ENCODE measurements at regions not wholly inside any gene's neighbourhood (a gene's known extent, or its start where the extent isn't known, plus 50 kb on each side); places are given as distances from the start of the nearest gene placed in this dataset.

GRCh38 chr3:187833375-187833774 is 88.1 kb upstream of the BCL6 start:
- no peak overlapping the region for H3K9ac ChIP-seq (ENCODE audit: low read depth, low read length)
- H3K9me3 ChIP-seq (ENCODE audit: control insufficient read depth, insufficient read depth, low read length): no peaks in the 10 kb centered on the region

GRCh38 chr3:187833799-187834578 is 88.7 kb upstream of the BCL6 start:
- Histone ChIP-seq H3K4me1 (ENCODE audit: insufficient read depth, low read length) (no peaks in the 10 kb centered on the region), H3K36me3 (ENCODE audit: insufficient read depth, low read length) (peaks cover 2% of the 10 kb centered on the region; the same call in 1 of the 2 replicates), H3K9me3 (ENCODE audit: control insufficient read depth, insufficient read depth, low read length) (no peaks in the 10 kb centered on the region), H3K9ac (ENCODE audit: low read depth, low read length) (no peak overlapping the region)

More at GRCh38 chr3:187833375-187833774, 88.1 kb upstream of the BCL6 start:
- Histone ChIP-seq H3K36me3 (ENCODE audit: insufficient read depth, low read length) (peaks cover 2% of the 10 kb centered on the region; the same call in 1 of the 2 replicates), H3K4me1 (ENCODE audit: insufficient read depth, low read length) (no peaks in the 10 kb centered on the region)

GRCh38 chr3:187836823-187837770 is 91.8 kb upstream of the BCL6 start:
- Histone ChIP-seq H3K9me3 (ENCODE audit: control insufficient read depth, insufficient read depth, low read length) (no peaks in the 10 kb centered on the region), H3K4me1 (ENCODE audit: insufficient read depth, low read length) (no peaks in the 10 kb centered on the region), H3K9ac (ENCODE audit: low read depth, low read length) (no peak overlapping the region), H3K36me3 (ENCODE audit: insufficient read depth, low read length) (peaks cover 2% of the 10 kb centered on the region; the same call in 1 of the 2 replicates)

- H3K9ac ChIP-seq (ENCODE audit: low read depth, low read length): no peak overlapping the region
- H3K4me1 ChIP-seq (ENCODE audit: insufficient read depth, low read length): no peaks in the 10 kb centered on the region
- peaks cover 2% of the 10 kb centered on the region; the same call in 1 of the 2 replicates for H3K36me3 ChIP-seq (ENCODE audit: insufficient read depth, low read length)
- no peaks in the 10 kb centered on the region for H3K9me3 ChIP-seq (ENCODE audit: control insufficient read depth, insufficient read depth, low read length)
Observed at GRCh38 chr3:187838016-187838540, 92.8 kb upstream of the BCL6 start.

GRCh38 chr3:187839422-187839821 is 94.2 kb upstream of the BCL6 start:
- H3K9ac ChIP-seq (ENCODE audit: low read depth, low read length): no peak overlapping the region
- no peaks in the 10 kb centered on the region for H3K4me1 ChIP-seq (ENCODE audit: insufficient read depth, low read length)
- H3K9me3 ChIP-seq (ENCODE audit: control insufficient read depth, insufficient read depth, low read length): no peaks in the 10 kb centered on the region
- H3K36me3 ChIP-seq (ENCODE audit: insufficient read depth, low read length): peaks cover 2% of the 10 kb centered on the region; the same call in 1 of the 2 replicates

GRCh38 chr3:187840856-187841255 is 95.6 kb upstream of the BCL6 start:
- H3K4me1 ChIP-seq (ENCODE audit: insufficient read depth, low read length): no peaks in the 10 kb centered on the region
- no peak overlapping the region for H3K9ac ChIP-seq (ENCODE audit: low read depth, low read length)
- H3K9me3 ChIP-seq (ENCODE audit: control insufficient read depth, insufficient read depth, low read length): no peaks in the 10 kb centered on the region
- no peaks in the 10 kb centered on the region for H3K36me3 ChIP-seq (ENCODE audit: insufficient read depth, low read length)

GRCh38 chr3:187841560-187841959 is 96.3 kb upstream of the BCL6 start:
- H3K36me3 ChIP-seq (ENCODE audit: insufficient read depth, low read length): no peaks in the 10 kb centered on the region
- no peak overlapping the region for H3K9ac ChIP-seq (ENCODE audit: low read depth, low read length)
- no peaks in the 10 kb centered on the region for H3K4me1 ChIP-seq (ENCODE audit: insufficient read depth, low read length)
- H3K9me3 ChIP-seq (ENCODE audit: control insufficient read depth, insufficient read depth, low read length): no peaks in the 10 kb centered on the region

GRCh38 chr3:187843654-187844053 is 98.4 kb upstream of the BCL6 start:
- Histone ChIP-seq H3K36me3 (ENCODE audit: insufficient read depth, low read length) (no peaks in the 10 kb centered on the region), H3K9me3 (ENCODE audit: control insufficient read depth, insufficient read depth, low read length) (no peaks in the 10 kb centered on the region), H3K4me1 (ENCODE audit: insufficient read depth, low read length) (no peaks in the 10 kb centered on the region), H3K9ac (ENCODE audit: low read depth, low read length) (no peak overlapping the region)

GRCh38 chr3:187844708-187845107 is 99.4 kb upstream of the BCL6 start:
- H3K9me3 ChIP-seq (ENCODE audit: control insufficient read depth, insufficient read depth, low read length): no peaks in the 10 kb centered on the region

GRCh38 chr3:187845826-187846225 is 100.6 kb upstream of the BCL6 start:
- H3K36me3 ChIP-seq (ENCODE audit: insufficient read depth, low read length): no peaks in the 10 kb centered on the region
- no peak overlapping the region for H3K9ac ChIP-seq (ENCODE audit: low read depth, low read length)
- no peaks in the 10 kb centered on the region for H3K9me3 ChIP-seq (ENCODE audit: control insufficient read depth, insufficient read depth, low read length)
- no peaks in the 10 kb centered on the region for H3K4me1 ChIP-seq (ENCODE audit: insufficient read depth, low read length)

More at GRCh38 chr3:187844708-187845107, 99.4 kb upstream of the BCL6 start:
- Histone ChIP-seq H3K4me1 (ENCODE audit: insufficient read depth, low read length) (no peaks in the 10 kb centered on the region), H3K36me3 (ENCODE audit: insufficient read depth, low read length) (no peaks in the 10 kb centered on the region), H3K9ac (ENCODE audit: low read depth, low read length) (no peak overlapping the region)

- no peak overlapping the region for H3K9ac ChIP-seq (ENCODE audit: low read depth, low read length)
- H3K36me3 ChIP-seq (ENCODE audit: insufficient read depth, low read length): no peaks in the 10 kb centered on the region
- H3K4me1 ChIP-seq (ENCODE audit: insufficient read depth, low read length): no peaks in the 10 kb centered on the region
- H3K9me3 ChIP-seq (ENCODE audit: control insufficient read depth, insufficient read depth, low read length): peaks cover 6% of the 10 kb centered on the region
Observed at GRCh38 chr3:187848401-187848800, 103.1 kb upstream of the BCL6 start.

GRCh38 chr3:187849016-187849654 is 103.9 kb upstream of the BCL6 start:
- H3K9me3 ChIP-seq (ENCODE audit: control insufficient read depth, insufficient read depth, low read length): peaks cover 6% of the 10 kb centered on the region
- H3K36me3 ChIP-seq (ENCODE audit: insufficient read depth, low read length): no peaks in the 10 kb centered on the region
- no peak overlapping the region for H3K9ac ChIP-seq (ENCODE audit: low read depth, low read length)
- H3K4me1 ChIP-seq (ENCODE audit: insufficient read depth, low read length): no peaks in the 10 kb centered on the region

- H3K36me3 ChIP-seq (ENCODE audit: insufficient read depth, low read length): no peaks in the 10 kb centered on the region
- H3K9me3 ChIP-seq (ENCODE audit: control insufficient read depth, insufficient read depth, low read length): peaks cover 6% of the 10 kb centered on the region
- H3K9ac ChIP-seq (ENCODE audit: low read depth, low read length): no peak overlapping the region
- H3K4me1 ChIP-seq (ENCODE audit: insufficient read depth, low read length): no peaks in the 10 kb centered on the region
Observed at GRCh38 chr3:187850258-187850921, 105.1 kb upstream of the BCL6 start.

Measured in ES-I3 (cell line).